ENCODE measurements at regions not wholly inside any gene's neighbourhood (a gene's known extent, or its start where the extent isn't known, plus 50 kb on each side); places are given as distances from the start of the nearest gene placed in this dataset.
"Not testable (repeated sequence)": the region's sequence is repeated elsewhere in the genome, so short reads cannot be mapped to it uniquely, and the experiment has no call there.

DNA sequence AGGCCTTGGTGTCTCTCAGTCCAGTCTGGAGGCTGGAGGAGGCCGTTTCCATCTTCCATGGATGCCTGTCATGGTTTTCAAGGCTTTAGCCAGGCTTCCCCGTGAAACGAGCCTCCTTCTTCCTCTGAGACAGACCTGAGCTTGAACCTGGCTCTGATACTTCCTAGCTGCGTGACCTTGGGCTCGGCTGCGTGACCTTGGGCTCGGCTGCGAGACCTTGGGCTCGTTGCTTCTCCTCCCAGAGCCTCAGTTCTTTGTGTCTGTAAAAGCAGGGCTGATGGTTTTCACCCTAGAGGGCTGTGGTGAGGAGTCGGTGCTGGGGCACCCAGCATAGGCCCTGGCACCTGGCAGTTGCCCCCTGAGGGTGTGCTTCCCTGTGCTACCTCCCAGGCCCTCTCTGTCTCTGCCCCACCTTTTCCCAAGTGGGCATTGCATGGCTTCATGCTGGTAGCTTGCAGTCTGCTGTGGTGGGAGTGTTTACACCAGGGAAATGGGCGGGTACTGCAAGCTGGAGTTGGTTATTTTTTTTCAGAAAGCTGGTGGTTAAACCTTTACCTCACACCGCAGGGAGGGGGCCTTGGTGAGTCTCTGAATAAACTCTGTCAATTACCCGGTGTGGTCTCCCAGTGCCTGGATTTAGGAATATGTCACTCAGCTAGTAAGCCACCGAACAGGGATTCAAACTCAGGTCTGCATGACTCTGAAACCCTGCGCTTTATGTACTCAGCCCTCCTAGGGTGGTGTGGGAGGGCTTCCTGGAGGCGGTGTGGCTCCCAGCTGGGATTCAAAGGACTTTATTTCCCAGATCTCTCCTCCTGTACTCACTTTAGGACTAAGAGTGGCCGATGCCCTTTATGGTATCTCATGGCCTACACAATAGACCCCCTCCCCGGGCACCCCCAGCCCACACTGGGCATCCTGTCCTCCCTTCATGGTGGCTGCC is 129.0 kb upstream of the CIBAR2 start:
- no peak for DNase-seq (ENCODE audit: low read depth)
- no peak overlapping the region for H3K4me3 ChIP-seq (ENCODE audit: low read depth, low read length)
- in situ Hi-C loops (cut with HindIII; ENCODE audit: low sequenced_read_pairs): no loop called here
- TF ChIP-seq, protein P1, sequence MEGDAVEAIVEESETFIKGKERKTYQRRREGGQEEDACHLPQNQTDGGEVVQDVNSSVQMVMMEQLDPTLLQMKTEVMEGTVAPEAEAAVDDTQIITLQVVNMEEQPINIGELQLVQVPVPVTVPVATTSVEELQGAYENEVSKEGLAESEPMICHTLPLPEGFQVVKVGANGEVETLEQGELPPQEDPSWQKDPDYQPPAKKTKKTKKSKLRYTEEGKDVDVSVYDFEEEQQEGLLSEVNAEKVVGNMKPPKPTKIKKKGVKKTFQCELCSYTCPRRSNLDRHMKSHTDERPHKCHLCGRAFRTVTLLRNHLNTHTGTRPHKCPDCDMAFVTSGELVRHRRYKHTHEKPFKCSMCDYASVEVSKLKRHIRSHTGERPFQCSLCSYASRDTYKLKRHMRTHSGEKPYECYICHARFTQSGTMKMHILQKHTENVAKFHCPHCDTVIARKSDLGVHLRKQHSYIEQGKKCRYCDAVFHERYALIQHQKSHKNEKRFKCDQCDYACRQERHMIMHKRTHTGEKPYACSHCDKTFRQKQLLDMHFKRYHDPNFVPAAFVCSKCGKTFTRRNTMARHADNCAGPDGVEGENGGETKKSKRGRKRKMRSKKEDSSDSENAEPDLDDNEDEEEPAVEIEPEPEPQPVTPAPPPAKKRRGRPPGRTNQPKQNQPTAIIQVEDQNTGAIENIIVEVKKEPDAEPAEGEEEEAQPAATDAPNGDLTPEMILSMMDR (IDR thresholded peaks at IDR 0.05; ENCODE audit: low read depth, low read length, missing control alignments): no peak

DNA sequence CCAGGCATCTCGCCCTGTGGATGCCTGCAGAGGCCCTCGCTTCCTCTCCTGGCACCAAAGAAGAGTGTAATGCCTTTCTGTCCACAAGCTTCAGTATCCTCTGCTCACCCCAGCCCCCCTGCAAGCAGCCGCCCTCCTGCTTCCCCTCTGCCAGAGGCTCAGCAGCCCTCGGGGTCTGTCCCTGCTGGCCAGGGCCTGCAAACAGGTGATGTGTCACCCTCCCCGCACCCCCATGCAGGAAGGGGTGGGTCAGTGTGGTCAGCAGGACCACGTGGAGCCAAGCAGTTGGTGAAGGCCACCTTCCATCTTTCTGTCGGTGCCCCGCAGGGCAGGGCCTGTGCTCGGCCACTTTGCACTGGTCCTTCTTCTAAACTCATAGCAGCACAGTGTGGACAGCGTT is 129.9 kb upstream of the CIBAR2 start:
- TF ChIP-seq, protein P1 (IDR thresholded peaks at IDR 0.05; ENCODE audit: low read depth, low read length, missing control alignments): no peak
- in situ Hi-C loops (cut with HindIII; ENCODE audit: low sequenced_read_pairs): no loop called here
- H3K4me3 ChIP-seq (ENCODE audit: low read depth, low read length): no peak overlapping the region
- no peak for DNase-seq (ENCODE audit: low read depth)

DNA sequence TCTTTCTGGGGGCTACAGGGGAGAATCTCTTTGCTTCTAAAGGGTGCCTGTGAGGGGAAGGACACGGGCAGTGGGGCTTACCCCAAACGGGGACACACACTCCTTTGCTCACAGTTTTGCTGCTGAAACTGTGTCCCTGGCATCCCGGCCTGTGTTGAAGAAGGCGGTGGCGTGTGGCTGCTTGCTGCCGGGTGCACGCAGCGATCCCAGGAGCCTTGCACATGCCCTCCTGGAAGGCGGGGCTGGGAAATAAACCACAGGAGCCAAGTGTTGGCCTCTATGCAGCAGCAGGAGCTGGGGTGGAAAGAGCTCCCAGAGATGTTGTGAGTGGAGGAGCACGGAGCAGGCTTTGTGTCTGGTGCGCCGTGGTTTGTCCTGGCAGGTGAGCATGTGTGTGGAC is 131.0 kb upstream of the CIBAR2 start:
- in situ Hi-C loops (cut with HindIII; ENCODE audit: low sequenced_read_pairs): no loop called here
- TF ChIP-seq, protein P1 (IDR thresholded peaks at IDR 0.05; ENCODE audit: low read depth, low read length, missing control alignments): no peak
- DNase-seq (ENCODE audit: low read depth): no peak
- no peak overlapping the region for H3K4me3 ChIP-seq (ENCODE audit: low read depth, low read length)

GRCh38 chr16:85244452-85244851 is 132.2 kb upstream of the CIBAR2 start:
- in situ Hi-C loops (cut with HindIII; ENCODE audit: low sequenced_read_pairs); DNase-seq (ENCODE audit: low read depth); H3K4me3 ChIP-seq (ENCODE audit: low read depth, low read length): not testable (repeated sequence)

GRCh38 chr16:85245307-85246172 is 133.3 kb upstream of the CIBAR2 start:
- DNase-seq (ENCODE audit: low read depth): no peak
- TF ChIP-seq, protein P1 (IDR thresholded peaks at IDR 0.05; ENCODE audit: low read depth, low read length, missing control alignments): peak; percentile 96
- H3K4me3 ChIP-seq (ENCODE audit: low read depth, low read length): no peak overlapping the region
- in situ Hi-C loops (cut with HindIII; ENCODE audit: low sequenced_read_pairs): no loop called here

DNA sequence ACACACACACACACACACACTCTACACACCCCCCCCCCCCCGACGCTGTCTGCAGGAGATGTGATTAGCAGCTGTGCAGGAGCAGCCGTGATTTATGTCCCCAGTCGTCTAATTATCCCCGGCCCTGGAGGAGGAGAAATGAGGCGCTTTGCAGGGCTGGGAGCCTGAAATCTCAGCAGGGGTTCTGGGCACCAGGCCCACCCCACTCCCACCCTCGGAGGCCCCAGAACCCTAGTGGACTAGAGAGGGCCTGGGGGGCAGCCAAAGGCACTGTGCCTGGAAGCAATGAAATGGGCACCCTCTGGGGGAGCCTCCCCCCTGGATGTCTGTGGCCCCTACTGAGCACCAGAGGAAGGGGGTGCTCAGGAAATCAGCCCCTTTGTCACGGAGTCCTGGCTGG is 134.2 kb upstream of the CIBAR2 start:
- TF ChIP-seq, protein P1 (IDR thresholded peaks at IDR 0.05; ENCODE audit: low read depth, low read length, missing control alignments): no peak
- DNase-seq (ENCODE audit: low read depth): no peak
- H3K4me3 ChIP-seq (ENCODE audit: low read depth, low read length): no peak overlapping the region
- in situ Hi-C loops (cut with HindIII; ENCODE audit: low sequenced_read_pairs): no loop called here
